ENCODE measurements at regions not wholly inside any gene's neighbourhood (a gene's known extent, or its start where the extent isn't known, plus 50 kb on each side); places are given as distances from the start of the nearest gene placed in this dataset.

- Mint-ChIP-seq H3K4me3 (no peak overlapping the region), H3K27me3 (no peaks in the 10 kb centered on the region), H3K4me1 (no peaks in the 10 kb centered on the region), H3K27ac (no peak overlapping the region), H3K36me3 (no peaks in the 10 kb centered on the region), H3K9me3 (peaks cover 0 to 5% (median 1%) of the 10 kb centered on the region in 7 donors)
- Histone ChIP-seq H3K27ac (ENCODE audit: insufficient read depth, low read length, poor library complexity, severe bottlenecking) (no peak overlapping the region), H3K27me3 (ENCODE audit: control insufficient read depth, insufficient read depth, low read length) (no peaks in the 10 kb centered on the region), H3K4me3 (ENCODE audit: low read depth, low read length) (no peak overlapping the region), H3K9me3 (ENCODE audit: control insufficient read depth in 2 of 2, low read length in 2 of 2) (no peaks in the 10 kb centered on the region), H3K4me1 (ENCODE audit: control insufficient read depth, insufficient read depth, low read length, poor library complexity, severe bottlenecking) (no peaks in the 10 kb centered on the region), H3K36me3 (ENCODE audit: control insufficient read depth, insufficient read depth, low read length) (no peaks in the 10 kb centered on the region)
- no peak for DNase-seq
- no peak for ATAC-seq (ENCODE audit: low read depth in 2 of 2)
These were observed 547.1 kb upstream of the USP15 start for GRCh38 chr12:61713121-61713520.

DNA sequence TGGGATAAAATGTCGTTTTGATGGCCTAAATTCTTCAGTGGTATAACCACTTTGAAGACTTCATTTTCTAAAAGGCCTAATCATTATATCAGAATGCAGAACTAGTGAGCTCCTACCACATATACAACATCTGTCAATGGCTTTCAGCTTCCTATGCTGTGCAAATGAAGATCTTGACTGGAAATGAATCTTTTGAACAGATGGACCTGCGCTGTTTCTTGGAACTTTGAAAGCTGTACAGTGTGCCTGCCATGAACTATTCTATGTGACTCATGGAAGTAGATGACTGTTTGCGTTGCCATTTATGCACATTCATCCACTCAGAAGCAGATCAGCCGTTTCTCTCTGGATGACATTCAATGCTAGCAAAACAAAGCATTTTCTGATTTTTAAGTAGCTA is 542.2 kb upstream of the USP15 start:
- H3K27ac Mint-ChIP-seq = no peak overlapping the region
- no peak for DNase-seq
- no peaks in the 10 kb centered on the region for H3K4me1 Mint-ChIP-seq
- no peaks in the 10 kb centered on the region for H3K4me1 ChIP-seq (ENCODE audit: control insufficient read depth, insufficient read depth, low read length, poor library complexity, severe bottlenecking)
- H3K36me3 Mint-ChIP-seq = no peaks in the 10 kb centered on the region
- no peak overlapping the region for H3K27ac ChIP-seq (ENCODE audit: insufficient read depth, low read length, poor library complexity, severe bottlenecking)
- no peaks in the 10 kb centered on the region for H3K27me3 Mint-ChIP-seq
- no peaks in the 10 kb centered on the region for H3K9me3 ChIP-seq (ENCODE audit: control insufficient read depth in 2 of 2, low read length in 2 of 2)
- H3K9me3 Mint-ChIP-seq = peaks cover 0 to 5% (median 1%) of the 10 kb centered on the region in 7 donors
- no peak overlapping the region for H3K4me3 Mint-ChIP-seq
- H3K36me3 ChIP-seq (ENCODE audit: control insufficient read depth, insufficient read depth, low read length) = no peaks in the 10 kb centered on the region
- no peak for ATAC-seq (ENCODE audit: low read depth in 2 of 2)
- H3K27me3 ChIP-seq (ENCODE audit: control insufficient read depth, insufficient read depth, low read length) = no peaks in the 10 kb centered on the region
- no peak overlapping the region for H3K4me3 ChIP-seq (ENCODE audit: low read depth, low read length)

DNA sequence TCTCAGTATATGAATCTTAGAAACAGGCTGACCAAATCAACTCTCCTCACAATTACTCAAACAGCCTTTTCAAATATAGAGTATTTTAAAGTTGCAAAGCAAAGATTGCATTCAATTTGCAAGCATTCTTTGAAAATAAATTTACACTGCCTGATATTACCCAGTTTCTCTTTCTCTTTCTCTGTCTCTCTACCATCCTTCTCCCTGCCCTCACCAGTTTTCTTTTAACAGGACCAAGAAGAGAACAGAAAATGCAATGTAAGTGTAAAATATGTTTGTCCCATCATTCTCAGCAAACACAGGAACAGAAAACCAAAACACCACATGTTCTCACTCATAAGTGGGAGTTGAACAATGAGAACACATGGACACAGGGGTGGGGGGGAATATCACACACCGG is 520.3 kb upstream of the USP15 start:
- H3K9me3 ChIP-seq (ENCODE audit: control insufficient read depth in 2 of 2, low read length in 2 of 2) = no peaks in the 10 kb centered on the region
- DNase-seq = no peak
- peaks cover 6% of the 10 kb centered on the region for H3K36me3 Mint-ChIP-seq
- no peak overlapping the region for H3K27ac ChIP-seq (ENCODE audit: insufficient read depth, low read length, poor library complexity, severe bottlenecking)
- no peak overlapping the region for H3K4me3 ChIP-seq (ENCODE audit: low read depth, low read length)
- no peak overlapping the region for H3K4me3 Mint-ChIP-seq
- H3K27me3 ChIP-seq (ENCODE audit: control insufficient read depth, insufficient read depth, low read length) = no peaks in the 10 kb centered on the region
- H3K9me3 Mint-ChIP-seq = peaks cover 0 to 6% (median 1%) of the 10 kb centered on the region in 7 donors
- H3K4me1 ChIP-seq (ENCODE audit: control insufficient read depth, insufficient read depth, low read length, poor library complexity, severe bottlenecking) = no peaks in the 10 kb centered on the region
- no peak for ATAC-seq (ENCODE audit: low read depth in 2 of 2)
- H3K27me3 Mint-ChIP-seq = no peaks in the 10 kb centered on the region
- peak overlapping the region in 1 of 3 donors; percentile 52 for H3K27ac Mint-ChIP-seq
- H3K36me3 ChIP-seq (ENCODE audit: control insufficient read depth, insufficient read depth, low read length) = no peaks in the 10 kb centered on the region
- no peaks in the 10 kb centered on the region for H3K4me1 Mint-ChIP-seq

DNA sequence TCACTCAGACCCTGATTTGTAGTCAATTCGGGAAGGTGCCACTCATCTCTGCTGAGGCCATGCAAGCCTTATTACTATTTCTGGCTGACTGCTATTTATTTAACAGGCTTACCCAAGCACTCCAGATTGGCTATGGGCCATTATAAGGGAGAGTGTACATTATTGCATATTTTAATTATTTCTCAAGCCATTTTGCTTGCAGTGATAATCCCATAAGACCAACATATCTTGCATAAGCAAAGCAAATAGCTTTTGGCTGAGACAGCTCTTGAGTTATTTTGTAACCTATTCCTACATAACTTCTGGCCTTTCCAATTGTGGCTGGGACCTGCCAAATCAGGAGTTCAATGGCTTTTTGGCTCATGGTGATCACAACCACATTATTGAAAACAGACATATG is 509.6 kb upstream of the USP15 start:
- Mint-ChIP-seq H3K36me3 (peaks cover 2% of the 10 kb centered on the region), H3K9me3 (peaks cover 0 to 2% (median 0%) of the 10 kb centered on the region in 7 donors), H3K27ac (no peak overlapping the region), H3K4me3 (no peak overlapping the region), H3K27me3 (no peaks in the 10 kb centered on the region), H3K4me1 (no peaks in the 10 kb centered on the region)
- no peaks in the 10 kb centered on the region for H3K9me3 ChIP-seq (ENCODE audit: control insufficient read depth in 2 of 2, low read length in 2 of 2)
- H3K36me3 ChIP-seq (ENCODE audit: control insufficient read depth, insufficient read depth, low read length) = no peaks in the 10 kb centered on the region
- no peaks in the 10 kb centered on the region for H3K27me3 ChIP-seq (ENCODE audit: control insufficient read depth, insufficient read depth, low read length)
- no peak overlapping the region for H3K4me3 ChIP-seq (ENCODE audit: low read depth, low read length)
- ATAC-seq (ENCODE audit: low read depth in 2 of 2) (no peak), DNase-seq (no peak)
- H3K27ac ChIP-seq (ENCODE audit: insufficient read depth, low read length, poor library complexity, severe bottlenecking) = no peak overlapping the region
- H3K4me1 ChIP-seq (ENCODE audit: control insufficient read depth, insufficient read depth, low read length, poor library complexity, severe bottlenecking) = no peaks in the 10 kb centered on the region

DNA sequence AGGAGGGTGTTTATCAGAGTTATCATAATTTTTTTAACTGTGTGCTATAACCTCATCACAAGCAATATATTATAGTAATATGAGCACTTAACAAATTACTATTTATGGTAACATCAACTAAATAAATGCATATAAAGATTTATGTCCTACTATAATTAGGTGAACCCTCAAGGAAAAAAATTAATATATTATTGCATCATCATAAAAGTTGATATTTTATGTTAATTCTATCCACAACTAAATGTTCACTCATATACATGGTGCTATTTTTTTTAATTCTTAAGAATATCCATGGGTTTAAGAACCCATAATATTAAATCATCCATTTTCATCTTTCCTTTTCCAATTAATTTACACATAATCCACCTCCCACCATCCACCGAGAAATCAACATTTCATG is 506.0 kb upstream of the USP15 start:
- H3K4me3 ChIP-seq (ENCODE audit: low read depth, low read length) = no peak overlapping the region
- no peaks in the 10 kb centered on the region for H3K9me3 ChIP-seq (ENCODE audit: control insufficient read depth in 2 of 2, low read length in 2 of 2)
- H3K4me1 ChIP-seq (ENCODE audit: control insufficient read depth, insufficient read depth, low read length, poor library complexity, severe bottlenecking) = no peaks in the 10 kb centered on the region
- H3K36me3 ChIP-seq (ENCODE audit: control insufficient read depth, insufficient read depth, low read length) = no peaks in the 10 kb centered on the region
- H3K27ac ChIP-seq (ENCODE audit: insufficient read depth, low read length, poor library complexity, severe bottlenecking) = no peak overlapping the region
- no peak overlapping the region for H3K4me3 Mint-ChIP-seq
- ATAC-seq (ENCODE audit: low read depth in 2 of 2) (no peak), DNase-seq (no peak)
- no peaks in the 10 kb centered on the region for H3K27me3 ChIP-seq (ENCODE audit: control insufficient read depth, insufficient read depth, low read length)
- no peaks in the 10 kb centered on the region for H3K4me1 Mint-ChIP-seq
- no peaks in the 10 kb centered on the region for H3K36me3 Mint-ChIP-seq
- H3K27me3 Mint-ChIP-seq = no peaks in the 10 kb centered on the region
- H3K9me3 Mint-ChIP-seq = no peaks in the 10 kb centered on the region
- H3K27ac Mint-ChIP-seq = no peak overlapping the region

GRCh38 chr12:61757831-61758505 is 502.2 kb upstream of the USP15 start:
- no peaks in the 10 kb centered on the region for H3K9me3 Mint-ChIP-seq

DNA sequence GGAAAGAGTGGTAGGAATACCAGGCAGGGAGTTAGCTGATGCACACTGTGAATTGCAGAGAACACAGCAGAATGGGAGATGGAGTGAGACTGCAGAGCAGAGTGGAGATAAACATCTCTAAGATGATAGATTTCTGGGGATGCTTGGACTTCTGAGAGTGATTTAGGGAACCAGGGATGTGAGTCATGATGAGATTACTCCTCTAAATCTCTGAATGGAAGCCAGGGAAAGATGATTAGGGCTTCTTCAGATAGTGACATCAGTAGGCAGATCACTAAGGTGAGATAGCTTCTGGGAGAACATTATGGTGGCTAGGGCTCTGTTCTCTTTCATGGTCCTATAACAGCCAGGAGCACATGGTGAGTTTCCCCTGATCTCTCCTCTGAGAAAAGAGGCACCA is 501.5 kb upstream of the USP15 start:
- H3K36me3 Mint-ChIP-seq = no peaks in the 10 kb centered on the region
- H3K27ac Mint-ChIP-seq = no peak overlapping the region
- no peak overlapping the region for H3K27ac ChIP-seq (ENCODE audit: insufficient read depth, low read length, poor library complexity, severe bottlenecking)

More at GRCh38 chr12:61757831-61758505, 502.2 kb upstream of the USP15 start:
- no peak overlapping the region for H3K4me3 ChIP-seq (ENCODE audit: low read depth, low read length)
- H3K9me3 ChIP-seq (ENCODE audit: control insufficient read depth in 2 of 2, low read length in 2 of 2) = no peaks in the 10 kb centered on the region
- no peak for DNase-seq
- H3K4me1 Mint-ChIP-seq = no peaks in the 10 kb centered on the region
- no peaks in the 10 kb centered on the region for H3K27me3 ChIP-seq (ENCODE audit: control insufficient read depth, insufficient read depth, low read length)
- H3K27ac Mint-ChIP-seq = no peak overlapping the region
- H3K27ac ChIP-seq (ENCODE audit: insufficient read depth, low read length, poor library complexity, severe bottlenecking) = no peak overlapping the region
- H3K4me1 ChIP-seq (ENCODE audit: control insufficient read depth, insufficient read depth, low read length, poor library complexity, severe bottlenecking) = no peaks in the 10 kb centered on the region
- no peaks in the 10 kb centered on the region for H3K27me3 Mint-ChIP-seq
- H3K36me3 ChIP-seq (ENCODE audit: control insufficient read depth, insufficient read depth, low read length) = no peaks in the 10 kb centered on the region
- no peak for ATAC-seq (ENCODE audit: low read depth in 2 of 2)
- no peaks in the 10 kb centered on the region for H3K36me3 Mint-ChIP-seq
- H3K4me3 Mint-ChIP-seq = no peak overlapping the region

DNA sequence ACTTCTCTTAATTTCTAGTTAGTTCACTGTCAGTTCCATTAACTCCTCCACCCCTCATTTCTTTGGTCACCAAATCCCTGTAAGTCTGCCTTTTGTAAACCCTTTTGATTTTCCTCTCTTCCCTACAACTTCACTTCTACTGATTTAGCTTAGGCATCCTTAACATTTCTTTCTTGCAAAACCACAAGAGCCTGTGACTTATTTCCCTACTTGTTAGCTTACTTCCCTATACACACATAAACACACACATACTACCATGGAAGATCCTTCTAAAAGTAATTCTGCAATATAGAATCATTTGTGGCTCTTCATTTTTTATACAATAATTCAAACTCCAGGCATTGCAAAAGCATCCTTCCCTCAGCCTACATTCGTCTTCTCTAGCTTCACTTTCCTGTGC is 494.3 kb upstream of the USP15 start:
- no peak overlapping the region for H3K4me3 Mint-ChIP-seq
- peaks cover 7% of the 10 kb centered on the region for H3K36me3 Mint-ChIP-seq
- H3K9me3 ChIP-seq (ENCODE audit: control insufficient read depth in 2 of 2, low read length in 2 of 2) = no peaks in the 10 kb centered on the region

More for the DNA sequence above, 501.5 kb upstream of the USP15 start:
- H3K4me3 ChIP-seq (ENCODE audit: low read depth, low read length) = no peak overlapping the region
- Mint-ChIP-seq H3K27me3 (no peaks in the 10 kb centered on the region), H3K4me3 (no peak overlapping the region), H3K9me3 (no peaks in the 10 kb centered on the region), H3K4me1 (no peaks in the 10 kb centered on the region)
- no peaks in the 10 kb centered on the region for H3K27me3 ChIP-seq (ENCODE audit: control insufficient read depth, insufficient read depth, low read length)
- no peaks in the 10 kb centered on the region for H3K9me3 ChIP-seq (ENCODE audit: control insufficient read depth in 2 of 2, low read length in 2 of 2)
- no peak for ATAC-seq (ENCODE audit: low read depth in 2 of 2)
- no peaks in the 10 kb centered on the region for H3K4me1 ChIP-seq (ENCODE audit: control insufficient read depth, insufficient read depth, low read length, poor library complexity, severe bottlenecking)
- H3K36me3 ChIP-seq (ENCODE audit: control insufficient read depth, insufficient read depth, low read length) = no peaks in the 10 kb centered on the region
- DNase-seq = no peak

More for the DNA sequence above, 494.3 kb upstream of the USP15 start:
- Histone ChIP-seq H3K27me3 (ENCODE audit: control insufficient read depth, insufficient read depth, low read length) (no peaks in the 10 kb centered on the region), H3K27ac (ENCODE audit: insufficient read depth, low read length, poor library complexity, severe bottlenecking) (no peak overlapping the region), H3K4me1 (ENCODE audit: control insufficient read depth, insufficient read depth, low read length, poor library complexity, severe bottlenecking) (no peaks in the 10 kb centered on the region), H3K36me3 (ENCODE audit: control insufficient read depth, insufficient read depth, low read length) (no peaks in the 10 kb centered on the region), H3K4me3 (ENCODE audit: low read depth, low read length) (no peak overlapping the region)
- H3K4me1 Mint-ChIP-seq = no peaks in the 10 kb centered on the region
- DNase-seq = no peak
- ATAC-seq (ENCODE audit: low read depth in 2 of 2) = no peak
- no peak overlapping the region for H3K27ac Mint-ChIP-seq
- H3K27me3 Mint-ChIP-seq = no peaks in the 10 kb centered on the region
- peaks cover 0 to 11% (median 5%) of the 10 kb centered on the region in 7 donors for H3K9me3 Mint-ChIP-seq
